ENCODE measurements at regions not wholly inside any gene's neighbourhood (a gene's known extent, or its start where the extent isn't known, plus 50 kb on each side); places are given as distances from the start of the nearest gene placed in this dataset.
"Not testable (repeated sequence)": the region's sequence is repeated elsewhere in the genome, so short reads cannot be mapped to it uniquely, and the experiment has no call there.

- H3K27ac ChIP-seq (ENCODE audit: extremely low read depth, low read depth, low read length); H3K4me1 ChIP-seq (ENCODE audit: control insufficient read depth, insufficient read depth, low read length); H3K36me3 ChIP-seq (ENCODE audit: control insufficient read depth in 2 of 2, insufficient read depth in 1 of 2, low read length in 2 of 2); H3K9me3 ChIP-seq (ENCODE audit: control insufficient read depth, insufficient read depth, low read depth, low read length); CTCF ChIA-PET: not testable (repeated sequence)
- POLR2A ChIA-PET, result interaction anchor here (0.6 kb wide), 1 partner anchor 13 kb away, joined by 3 read pairs; no protein-coding TSS in a partner anchor
- peak overlapping the region; percentile 10; the same call in 1 of the 2 replicates for H3K4me3 ChIP-seq (ENCODE audit: low read depth, low read length)
- peak; percentile 29 for TF ChIP-seq ZBTB26 (tag by site-specific recombination; optimal IDR thresholded peaks at IDR 0.05)
- TF ChIP-seq ZBTB6 (tag by site-specific recombination; IDR thresholded peaks at IDR 0.05), result peak; percentile 60; the same call in 1 of the 2 replicates
- TF ChIP-seq ZBTB8A (tag by site-specific recombination; IDR thresholded peaks at IDR 0.05), result peak; percentile 60; the same call in 1 of the 2 replicates
Measured at GRCh38 chr22:49669969-49670455, 157.7 kb downstream of the BRD1 start.

GRCh38 chr22:49669427-49669968 is 158.2 kb downstream of the BRD1 start:
- not testable (repeated sequence) for H3K4me3 ChIP-seq (ENCODE audit: low read depth, low read length); H3K27ac ChIP-seq (ENCODE audit: extremely low read depth, low read depth, low read length); H3K36me3 ChIP-seq (ENCODE audit: control insufficient read depth in 2 of 2, insufficient read depth in 1 of 2, low read length in 2 of 2); H3K9me3 ChIP-seq (ENCODE audit: control insufficient read depth, insufficient read depth, low read depth, low read length); H3K4me1 ChIP-seq (ENCODE audit: control insufficient read depth, insufficient read depth, low read length)
- ChIA-PET CTCF (interaction anchor here (0.6 kb wide), 1 partner anchor 30 kb away, joined by 5 read pairs; no protein-coding TSS in a partner anchor), POLR2A (interaction anchor here (0.6 kb wide), 1 partner anchor 13 kb away, joined by 3 read pairs; no protein-coding TSS in a partner anchor)
- TF ChIP-seq ZBTB17 (tag by site-specific recombination; IDR thresholded peaks at IDR 0.05) (0 out of 2 replicates have a peak, but pooled peaks have one; percentile 50), SP2 (tag by site-specific recombination; IDR thresholded peaks at IDR 0.05) (peak; percentile 55)

GRCh38 chr22:49668402-49668801 is 159.3 kb downstream of the BRD1 start:
- Histone ChIP-seq H3K4me1 (ENCODE audit: control insufficient read depth, insufficient read depth, low read length) (no peaks in the 10 kb centered on the region; the same call in 1 of the 2 replicates), H3K27ac (ENCODE audit: extremely low read depth, low read depth, low read length) (no peak overlapping the region), H3K9me3 (ENCODE audit: control insufficient read depth, insufficient read depth, low read depth, low read length) (no peaks in the 10 kb centered on the region), H3K36me3 (ENCODE audit: control insufficient read depth in 2 of 2, insufficient read depth in 1 of 2, low read length in 2 of 2) (no peaks in the 10 kb centered on the region), H3K4me3 (ENCODE audit: low read depth, low read length) (no peak overlapping the region)
- TF ChIP-seq ZNF211 (tag by site-specific recombination; IDR thresholded peaks at IDR 0.05; ENCODE audit: low read depth), result no peak
- TF ChIP-seq ZNF654 (tag by site-specific recombination; IDR thresholded peaks at IDR 0.05; ENCODE audit: low read depth), result no peak
- no peak for TF ChIP-seq ZNF404 (tag by site-specific recombination; IDR thresholded peaks at IDR 0.05)
- TF ChIP-seq SP2 (tag by site-specific recombination; IDR thresholded peaks at IDR 0.05), result no peak
- TF ChIP-seq ZNF585B (tag by site-specific recombination; IDR thresholded peaks at IDR 0.05), result no peak
- no peak for TF ChIP-seq ZNF768 (tag by site-specific recombination; IDR thresholded peaks at IDR 0.05)
- TF ChIP-seq KLF16 (tag by site-specific recombination; IDR thresholded peaks at IDR 0.05), result no peak
- TF ChIP-seq OSR2 (tag by site-specific recombination; IDR thresholded peaks at IDR 0.05), result no peak
- no peak for TF ChIP-seq ZNF391 (tag by site-specific recombination; IDR thresholded peaks at IDR 0.05; ENCODE audit: borderline replicate concordance, low read depth)
- TF ChIP-seq PRDM4 (tag by site-specific recombination; IDR thresholded peaks at IDR 0.05), result no peak
- no peak for TF ChIP-seq ZNF280C (tag by site-specific recombination; IDR thresholded peaks at IDR 0.05)
- no peak for TF ChIP-seq ZBTB6 (tag by site-specific recombination; IDR thresholded peaks at IDR 0.05)
- ChIA-PET CTCF (no interaction called here), POLR2A (no interaction called here)
